AG04450 (cell line): ENCODE measurements at regions not wholly inside any gene's neighbourhood (a gene's known extent, or its start where the extent isn't known, plus 50 kb on each side); places are given as distances from the start of the nearest gene placed in this dataset.
A peak's percentile ranks its signal among the peaks of the same experiment; 100 is the strongest.

Experiments used
- CTCF ChIA-PET: fragments of 300-600, 350-600 bp; formaldehyde crosslinking; extraction: SDS; loops from one replicate; lab custom pipeline; 2022; ENCODE audit warnings: antibody characterized with exemption, inconsistent platforms; lab: Charles Lee
- POLR2A ChIA-PET: fragments of 350-600 bp; formaldehyde crosslinking; extraction: SDS; loops from one replicate; lab custom pipeline; 2021; ENCODE audit warnings: antibody characterized with exemption, inconsistent platforms; lab: Yijun Ruan, JAX
- DNase-seq: peaks from one replicate; pipeline ENCODE4 v3.0.0-alpha.2; 2011; ENCODE audit warnings: low read depth, low spot score
- H3K27ac ChIP-seq: one replicate; pipeline ENCODE4 v1.5.1; 2012; ENCODE audit warnings: low read depth, low read length, control low read depth
- H3K27me3 ChIP-seq: one replicate; pipeline ENCODE4 v1.6.0; 2012; ENCODE audit warnings: low read length; ENCODE audit not compliant: control insufficient read depth, insufficient read depth
- H3K4me3 ChIP-seq: 2 replicates; pipeline ENCODE4 v1.5.1; 2011; ENCODE audit warnings: mild to moderate bottlenecking, low read depth, low read length, control low read depth
- H3K9me3 ChIP-seq: 2 replicates; pipeline ENCODE4 v1.5.1; 2012; ENCODE audit warnings: low read length; ENCODE audit not compliant: control insufficient read depth, insufficient read depth
- TF ChIP-seq, protein P1 (sequence below): IDR thresholded peaks from 2 replicates; pipeline ENCODE4 v1.5.1; 2011; ENCODE audit warnings: low read depth, low read length, control low read depth, inconsistent platforms

- no peak overlapping the region for H3K27ac ChIP-seq
- no peak overlapping the region for H3K4me3 ChIP-seq
- POLR2A ChIA-PET: no interaction called here
- CTCF ChIA-PET: no interaction called here
- no peaks in the 10 kb centered on the region for H3K9me3 ChIP-seq
- no peaks in the 10 kb centered on the region for H3K27me3 ChIP-seq
- TF ChIP-seq, protein P1, sequence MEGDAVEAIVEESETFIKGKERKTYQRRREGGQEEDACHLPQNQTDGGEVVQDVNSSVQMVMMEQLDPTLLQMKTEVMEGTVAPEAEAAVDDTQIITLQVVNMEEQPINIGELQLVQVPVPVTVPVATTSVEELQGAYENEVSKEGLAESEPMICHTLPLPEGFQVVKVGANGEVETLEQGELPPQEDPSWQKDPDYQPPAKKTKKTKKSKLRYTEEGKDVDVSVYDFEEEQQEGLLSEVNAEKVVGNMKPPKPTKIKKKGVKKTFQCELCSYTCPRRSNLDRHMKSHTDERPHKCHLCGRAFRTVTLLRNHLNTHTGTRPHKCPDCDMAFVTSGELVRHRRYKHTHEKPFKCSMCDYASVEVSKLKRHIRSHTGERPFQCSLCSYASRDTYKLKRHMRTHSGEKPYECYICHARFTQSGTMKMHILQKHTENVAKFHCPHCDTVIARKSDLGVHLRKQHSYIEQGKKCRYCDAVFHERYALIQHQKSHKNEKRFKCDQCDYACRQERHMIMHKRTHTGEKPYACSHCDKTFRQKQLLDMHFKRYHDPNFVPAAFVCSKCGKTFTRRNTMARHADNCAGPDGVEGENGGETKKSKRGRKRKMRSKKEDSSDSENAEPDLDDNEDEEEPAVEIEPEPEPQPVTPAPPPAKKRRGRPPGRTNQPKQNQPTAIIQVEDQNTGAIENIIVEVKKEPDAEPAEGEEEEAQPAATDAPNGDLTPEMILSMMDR: no peak
- no peak for DNase-seq
These were observed 55.1 kb upstream of the ITGB8 start for GRCh38 chr7:20275637-20276036.

- no peak for DNase-seq
- no peak overlapping the region for H3K27ac ChIP-seq
- H3K9me3 ChIP-seq: no peaks in the 10 kb centered on the region
- no peak overlapping the region for H3K4me3 ChIP-seq
- no peaks in the 10 kb centered on the region for H3K27me3 ChIP-seq
- CTCF ChIA-PET: no interaction called here
- TF ChIP-seq, protein P1: no peak
- POLR2A ChIA-PET: no interaction called here
These were observed 53.8 kb upstream of the ITGB8 start for GRCh38 chr7:20276705-20277472.

DNA sequence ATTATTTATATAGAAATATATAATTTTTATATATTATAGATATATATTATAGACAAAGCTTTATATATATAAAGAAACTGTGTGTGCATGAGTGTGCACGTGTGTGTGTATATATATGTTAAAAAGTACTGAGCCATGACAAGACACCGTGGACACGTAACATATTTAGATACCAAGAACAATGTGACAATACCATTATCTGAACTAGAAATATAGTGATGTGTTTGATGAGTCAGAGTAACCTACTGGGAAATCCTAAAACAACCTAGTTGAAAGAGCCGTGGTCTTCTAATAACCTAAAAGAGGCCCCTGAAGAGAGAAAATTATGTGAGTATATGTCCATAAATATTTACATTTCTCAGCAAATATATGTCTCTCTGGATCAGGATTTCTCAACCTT is 50.7 kb upstream of the ITGB8 start:
- DNase-seq: no peak
- CTCF ChIA-PET: interaction anchor here (0.9 kb wide), 1 partner anchor 87 kb away, joined by 3 read pairs; no protein-coding TSS in a partner anchor
- H3K27ac ChIP-seq: no peak overlapping the region
- no peak overlapping the region for H3K4me3 ChIP-seq
- POLR2A ChIA-PET: no interaction called here
- no peaks in the 10 kb centered on the region for H3K9me3 ChIP-seq
- TF ChIP-seq, protein P1: no peak
- no peaks in the 10 kb centered on the region for H3K27me3 ChIP-seq

DNA sequence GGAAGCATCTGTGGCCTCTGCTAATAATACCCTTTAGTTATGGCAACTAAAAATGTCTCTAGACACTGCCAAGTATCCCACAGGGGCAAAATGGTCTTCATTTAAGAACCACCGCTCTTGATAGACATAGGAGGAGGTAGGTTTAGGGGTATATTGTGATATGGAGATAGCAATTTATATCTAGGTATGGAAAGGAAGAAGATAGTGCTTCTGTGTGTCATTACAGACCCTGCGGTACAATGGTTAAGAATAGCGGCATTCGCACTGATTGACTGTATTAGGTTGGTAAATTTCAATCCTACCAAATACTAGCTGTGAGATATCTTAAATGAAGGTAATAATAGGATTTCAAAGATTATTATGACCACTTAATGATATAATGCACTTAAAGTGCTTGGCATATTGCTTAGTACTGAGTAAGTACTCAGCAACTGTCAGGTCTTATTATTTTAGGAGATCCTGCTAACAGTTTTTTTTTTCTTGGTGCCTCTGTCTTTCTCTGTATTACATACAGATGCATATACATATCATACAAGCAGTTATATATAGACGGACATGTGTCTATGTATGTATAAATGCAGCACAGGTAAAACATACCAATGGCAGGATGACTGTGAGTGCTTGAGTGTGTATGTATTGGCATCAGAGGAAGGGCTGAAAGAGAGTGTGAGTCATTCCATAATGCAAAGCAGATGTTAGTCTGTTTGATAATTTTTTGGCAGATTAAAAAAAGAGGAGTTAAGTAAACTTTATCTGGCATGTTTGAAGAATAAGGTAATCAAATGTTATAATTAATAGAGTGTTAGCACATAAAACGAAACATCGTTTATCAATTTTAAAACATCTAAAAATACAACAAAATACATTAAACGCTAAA is 50.0 kb upstream of the ITGB8 start:
- no peaks in the 10 kb centered on the region for H3K9me3 ChIP-seq
- H3K27ac ChIP-seq: no peak overlapping the region
- TF ChIP-seq, protein P1: no peak
- DNase-seq: peak; percentile 51
- no peaks in the 10 kb centered on the region for H3K27me3 ChIP-seq
- ChIA-PET POLR2A (interaction anchor here (1.2 kb wide), 1 partner anchor 59 kb away, joined by 3 read pairs; no protein-coding TSS in a partner anchor), CTCF (interaction anchor here (0.9 kb wide), 1 partner anchor 88 kb away, joined by 3 read pairs; no protein-coding TSS in a partner anchor)
- H3K4me3 ChIP-seq: no peak overlapping the region
